ENCODE measurements at regions not wholly inside any gene's neighbourhood (a gene's known extent, or its start where the extent isn't known, plus 50 kb on each side); places are given as distances from the start of the nearest gene placed in this dataset.
A peak's percentile ranks its signal among the peaks of the same experiment; 100 is the strongest.
"Not testable (repeated sequence)": the region's sequence is repeated elsewhere in the genome, so short reads cannot be mapped to it uniquely, and the experiment has no call there.

DNA sequence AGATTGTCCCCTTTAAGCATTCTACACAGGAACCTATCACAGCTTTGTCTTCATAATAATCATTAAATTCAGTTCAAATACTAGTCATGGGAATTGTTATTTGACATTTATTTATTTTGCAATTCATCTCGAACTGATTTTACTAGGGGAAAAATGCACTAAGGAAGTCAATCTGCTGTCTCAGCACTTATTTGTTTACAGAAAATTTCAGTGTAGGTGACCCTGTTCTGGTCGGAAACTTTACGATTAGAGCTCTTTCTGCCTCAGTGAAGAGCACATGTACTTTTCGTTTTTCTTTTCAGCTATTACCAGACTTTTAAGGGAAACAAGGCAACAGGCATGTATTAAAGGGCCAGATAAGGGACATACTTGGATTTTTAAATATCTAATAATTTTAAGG, 1405.7 kb upstream of the ZEB2 start:
- no peak for DNase-seq

DNA sequence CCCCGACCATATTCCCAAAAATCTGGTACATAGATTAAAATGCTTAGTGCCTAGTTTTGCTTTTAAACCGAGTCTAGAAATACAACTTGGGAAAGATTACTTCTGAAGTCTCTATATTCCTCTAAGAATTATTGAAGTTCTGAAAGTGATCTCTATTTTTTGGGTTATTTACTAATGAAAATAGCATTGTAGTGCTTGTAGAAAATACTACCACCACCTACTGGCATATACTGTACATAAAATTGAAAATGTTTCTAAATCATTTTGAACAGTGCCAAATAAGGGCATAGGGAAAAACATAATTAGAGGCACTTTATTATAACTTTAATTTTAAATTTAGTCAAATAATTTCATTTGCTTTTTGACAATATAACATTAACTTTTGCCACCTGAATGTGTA, 1399.6 kb upstream of the ZEB2 start:
- no peak for DNase-seq

DNA sequence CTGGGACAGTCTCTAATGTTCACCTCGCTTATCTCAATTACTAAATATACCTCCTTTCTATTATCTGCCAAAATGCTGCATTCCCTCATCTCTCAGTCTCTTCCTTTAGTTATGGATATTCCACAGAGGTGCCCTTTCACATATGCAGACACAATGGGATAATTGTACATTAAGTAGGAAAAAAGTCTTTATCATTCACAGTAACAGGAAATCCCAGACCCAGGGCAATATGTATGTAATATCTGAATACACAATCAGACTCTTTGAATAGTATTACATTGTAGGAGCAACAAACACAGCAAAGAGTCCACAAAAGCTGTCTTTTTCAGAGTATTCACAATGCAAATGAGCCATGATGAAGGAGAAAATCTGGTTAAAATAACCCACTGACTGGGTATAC, 1399.0 kb upstream of the ZEB2 start:
- DNase-seq: no peak

GRCh38 chr2:145916799-145917198, 1396.9 kb upstream of the ZEB2 start:
- DNase-seq: no peak

DNA sequence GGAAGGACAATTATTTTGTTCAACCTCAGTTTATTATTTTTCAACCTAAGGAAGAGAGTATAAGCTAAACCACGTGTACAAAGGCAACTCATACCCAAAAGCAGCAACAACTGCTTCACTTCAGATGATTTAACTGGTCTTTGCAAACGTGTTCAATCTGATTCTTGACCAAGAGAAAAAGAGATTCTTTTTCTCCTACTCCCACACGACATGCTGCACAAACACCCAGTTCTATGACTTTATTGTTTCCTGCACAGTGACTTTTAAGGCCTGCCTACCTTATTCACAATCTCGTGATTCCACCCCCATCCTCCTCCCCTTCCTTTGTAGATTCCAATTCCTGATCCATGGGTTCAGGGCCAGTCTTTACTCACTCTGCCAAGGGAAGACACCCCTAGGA, 1394.8 kb upstream of the ZEB2 start:
- no peak for DNase-seq

DNA sequence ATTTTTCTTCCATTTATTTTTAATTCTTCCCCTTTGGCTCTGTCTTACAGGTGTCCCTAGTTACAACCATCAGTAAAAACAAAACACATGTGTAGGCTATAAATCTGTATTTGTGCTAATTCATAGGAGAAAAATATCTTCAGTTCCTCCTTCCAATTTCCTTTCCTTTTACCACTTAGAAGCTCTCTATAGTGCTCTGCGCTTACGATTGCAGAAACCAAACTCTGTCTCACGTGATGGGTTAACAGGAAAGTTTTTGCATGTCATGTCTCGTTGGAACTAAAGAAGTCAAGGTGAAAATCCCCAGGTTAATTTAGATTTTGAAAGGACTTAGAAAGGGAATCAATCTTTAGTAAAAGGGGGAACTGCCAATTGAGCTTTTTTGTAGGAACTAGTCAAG, 1390.5 kb upstream of the ZEB2 start:
- DNase-seq: no peak

- DNase-seq: no peak
These were observed 1389.8 kb upstream of the ZEB2 start for GRCh38 chr2:145909766-145910165.

GRCh38 chr2:145909175-145909755, 1389.3 kb upstream of the ZEB2 start:
- no peak for DNase-seq

DNA sequence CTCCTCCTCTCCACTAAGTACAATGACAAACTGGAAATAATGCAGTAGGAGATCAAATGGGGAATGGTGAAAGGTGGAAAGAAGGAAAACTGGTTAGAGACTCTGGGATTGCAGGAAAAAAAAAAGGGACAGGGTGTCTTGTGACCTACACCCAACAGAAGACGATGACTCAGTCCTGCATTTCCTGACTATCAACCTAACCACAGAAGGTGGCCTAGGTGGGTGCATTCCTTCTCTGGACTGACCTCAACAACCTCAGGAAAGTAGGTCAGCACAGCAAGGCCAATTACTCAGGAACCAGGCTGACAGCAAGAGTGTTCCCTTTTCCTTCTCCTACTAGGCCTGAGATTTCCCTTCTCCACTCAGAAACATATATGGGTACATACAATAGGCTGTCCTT, 1386.4 kb upstream of the ZEB2 start:
- DNase-seq: no peak

DNA sequence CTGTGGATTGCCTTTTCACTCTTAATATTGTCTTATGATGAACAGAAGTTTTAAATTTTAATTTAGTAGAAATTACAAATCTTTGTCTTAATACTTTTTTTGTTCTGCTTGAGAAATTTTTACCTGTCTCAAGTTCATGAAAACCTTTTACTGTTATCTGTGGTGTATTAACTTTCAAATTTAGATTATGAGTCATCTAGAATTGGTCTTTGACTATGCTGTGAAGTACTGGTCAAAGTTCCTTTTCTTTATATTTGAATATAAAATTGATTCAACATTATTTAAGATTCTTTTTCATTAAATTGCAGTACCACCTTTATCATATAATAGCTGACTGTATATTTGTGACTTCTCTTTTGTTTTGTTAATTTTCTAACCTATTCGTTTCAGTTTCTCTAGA, 1385.5 kb upstream of the ZEB2 start:
- no peak for DNase-seq

DNA sequence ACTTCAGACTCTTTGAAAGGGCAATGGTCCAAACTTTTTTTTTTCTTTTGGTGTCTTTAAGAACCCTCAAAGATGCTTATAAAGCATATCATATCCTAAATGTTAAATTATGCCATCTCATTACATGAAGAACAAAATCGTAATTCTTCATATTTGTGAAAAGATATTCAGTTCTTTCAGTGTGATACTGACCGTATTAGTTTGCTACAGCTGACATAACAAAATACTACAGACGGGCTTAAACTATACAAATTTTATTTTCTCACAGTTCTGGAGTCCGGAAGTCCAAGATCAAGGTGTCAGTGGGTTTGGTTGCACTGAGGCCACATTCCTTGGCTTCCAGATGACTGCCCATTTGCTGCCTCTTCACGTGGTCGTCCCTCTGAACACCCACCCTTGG, 1377.2 kb upstream of the ZEB2 start:
- DNase-seq: no peak

DNA sequence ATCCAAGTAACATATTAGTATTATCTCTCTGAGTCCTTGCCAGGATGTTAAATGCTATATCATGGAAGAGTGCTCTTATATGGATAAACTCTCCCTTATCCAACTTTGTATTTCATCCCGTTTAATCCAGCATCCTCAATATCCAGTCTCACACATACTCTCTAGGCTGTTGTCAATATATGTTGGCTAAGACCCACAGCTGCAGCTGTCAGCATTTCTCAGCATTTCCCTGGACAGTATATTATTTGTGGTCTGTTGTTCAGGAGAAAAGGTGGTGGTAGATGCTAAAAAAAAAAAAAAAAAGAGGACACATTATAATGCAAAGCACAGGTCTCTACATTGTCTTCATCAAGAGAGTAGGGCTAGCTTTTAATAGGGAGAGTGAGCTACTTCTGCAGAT, 1368.0 kb upstream of the ZEB2 start:
- no peak for DNase-seq

DNA sequence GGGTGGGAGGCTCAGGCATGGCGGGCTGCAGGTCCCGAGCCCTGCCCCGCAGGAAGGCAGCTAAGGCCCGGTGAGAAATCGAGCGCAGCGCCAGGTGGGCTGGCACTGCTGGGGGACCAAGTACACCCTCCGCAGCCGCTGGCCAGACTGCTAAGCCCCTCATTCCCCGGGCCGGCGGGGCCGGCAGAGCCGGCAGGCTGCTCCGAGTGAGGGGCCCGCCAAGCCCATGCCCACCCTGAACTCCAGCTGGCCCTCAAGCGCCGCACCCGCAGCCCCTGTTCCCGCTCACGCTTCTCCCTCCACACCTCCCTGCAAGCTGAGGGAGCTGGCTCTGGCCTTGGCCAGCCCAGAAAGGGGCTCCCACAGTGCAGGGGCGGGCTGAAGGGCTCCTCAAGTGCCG, 1361.1 kb upstream of the ZEB2 start:
- not testable (repeated sequence) for DNase-seq

DNA sequence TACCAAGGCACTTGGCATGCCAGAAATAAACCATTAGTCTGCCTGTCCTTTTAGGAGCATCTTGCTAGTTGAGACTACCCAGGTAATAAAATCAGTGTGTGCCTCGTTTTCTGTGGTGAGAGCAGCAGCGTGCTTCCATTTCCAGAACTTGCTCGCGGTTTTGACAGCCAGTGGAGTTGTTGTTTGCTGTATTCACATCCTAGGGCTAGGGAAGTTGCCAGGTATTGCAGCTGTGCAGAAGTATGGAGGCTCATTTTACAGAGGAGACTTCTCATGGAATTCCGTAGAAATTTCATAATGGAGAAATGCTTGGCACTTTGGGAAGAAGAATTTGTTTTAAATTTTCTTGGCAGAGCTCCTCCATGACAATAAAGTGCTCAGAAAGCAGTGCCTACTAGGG, 1355.1 kb upstream of the ZEB2 start:
- DNase-seq: no peak

DNA sequence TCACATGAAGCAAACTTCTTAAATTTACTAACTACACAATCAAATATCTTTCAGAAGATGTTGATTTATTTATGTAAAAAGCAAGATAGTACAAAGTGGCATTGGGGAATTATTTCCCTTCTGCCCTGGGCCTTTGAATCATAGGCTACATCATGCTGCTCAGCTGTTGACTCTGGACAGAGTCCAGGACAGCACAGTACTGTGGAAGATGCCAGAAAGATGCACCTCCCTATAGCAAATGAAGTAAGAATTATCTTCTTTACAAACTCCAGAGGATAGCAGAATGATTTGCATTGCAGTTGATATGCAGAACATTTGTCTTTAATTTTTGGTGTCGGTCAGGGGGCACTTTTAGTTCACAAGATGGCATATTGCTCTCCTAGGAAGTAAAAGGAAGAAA, 1354.5 kb upstream of the ZEB2 start:
- peak; percentile 16 for DNase-seq

DNA sequence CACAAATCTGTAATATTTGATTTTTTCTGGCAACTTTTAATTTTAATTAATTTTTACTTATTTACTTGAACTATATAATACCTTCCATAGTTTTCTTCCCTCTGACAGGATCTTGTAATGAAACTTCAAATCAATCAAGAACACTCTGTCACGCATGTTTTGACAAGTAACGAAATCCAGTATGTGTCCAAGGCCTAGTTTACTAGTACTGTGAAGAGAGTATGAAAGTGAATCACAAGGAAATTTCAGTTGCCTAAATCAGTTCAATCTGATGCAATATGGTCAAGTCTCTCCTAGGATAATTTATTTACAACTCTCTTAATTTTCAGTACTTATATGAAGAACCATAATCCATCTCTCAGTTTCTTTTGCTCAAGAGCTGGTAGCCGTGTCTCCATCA, 1344.6 kb upstream of the ZEB2 start:
- no peak for DNase-seq

- DNase-seq: no peak
These were observed 1342.0 kb upstream of the ZEB2 start for GRCh38 chr2:145861940-145862339.

DNA sequence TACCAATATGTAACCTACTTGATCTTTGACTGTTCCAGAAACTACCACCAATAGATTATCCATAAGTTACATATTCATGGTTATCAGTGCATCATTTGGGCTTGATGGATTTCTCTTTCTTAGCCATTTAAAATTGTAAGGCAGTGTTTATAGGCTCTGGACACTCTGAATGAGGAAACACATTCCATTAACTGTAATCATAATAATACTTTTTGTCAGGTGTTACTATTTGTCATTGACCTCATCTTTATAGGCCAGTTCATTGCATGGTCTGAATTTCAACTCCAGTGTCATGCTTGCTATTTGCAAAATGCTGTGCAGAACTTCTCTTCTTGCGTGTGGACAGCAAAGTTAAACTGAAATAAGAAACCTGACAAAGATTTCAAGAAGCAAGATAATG, 1340.2 kb upstream of the ZEB2 start:
- DNase-seq: no peak

DNA sequence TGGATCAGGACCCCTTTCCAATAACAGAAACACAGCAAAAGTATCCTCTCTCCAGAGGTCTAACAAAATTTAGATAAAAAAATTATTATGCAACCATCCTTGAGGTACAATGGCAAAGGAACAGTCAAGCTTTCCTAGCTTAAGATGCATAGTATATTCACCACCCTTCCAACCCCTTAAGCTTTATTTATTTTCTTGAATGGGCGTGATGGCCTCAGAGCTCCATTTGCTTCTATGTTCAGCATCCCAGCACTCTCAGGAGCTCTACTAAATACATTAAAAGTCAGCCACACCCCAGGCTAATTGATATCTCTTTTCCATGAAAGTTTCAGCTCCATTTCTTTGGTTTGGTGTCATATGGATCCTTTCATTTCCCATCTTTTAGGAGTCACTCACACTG, 1335.2 kb upstream of the ZEB2 start:
- DNase-seq: no peak

- DNase-seq: no peak
These were observed 1334.3 kb upstream of the ZEB2 start for GRCh38 chr2:145854039-145854755.

DNA sequence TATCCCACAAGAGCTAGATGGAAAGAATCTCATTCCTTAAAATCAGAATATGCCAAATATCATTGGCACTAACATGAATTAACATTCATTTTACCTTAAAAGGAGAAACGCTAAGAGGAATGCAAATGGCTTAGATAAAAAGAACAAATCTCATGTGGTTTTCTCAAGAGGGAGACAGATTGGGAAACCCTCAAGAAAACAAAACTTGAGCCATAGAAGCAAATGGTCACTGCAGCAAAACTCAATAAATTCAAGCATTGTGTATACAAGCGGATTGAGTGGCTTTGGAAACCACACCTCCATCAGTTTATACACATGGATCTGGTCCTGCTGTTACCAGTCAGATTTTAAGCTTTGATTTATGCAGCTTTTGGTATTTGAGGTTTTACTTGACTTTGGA, 1331.8 kb upstream of the ZEB2 start:
- DNase-seq: no peak

GRCh38 chr2:145849466-145849865, 1329.5 kb upstream of the ZEB2 start:
- DNase-seq: no peak

- no peak for DNase-seq
These were observed 1327.1 kb upstream of the ZEB2 start for GRCh38 chr2:145846982-145847381.

DNA sequence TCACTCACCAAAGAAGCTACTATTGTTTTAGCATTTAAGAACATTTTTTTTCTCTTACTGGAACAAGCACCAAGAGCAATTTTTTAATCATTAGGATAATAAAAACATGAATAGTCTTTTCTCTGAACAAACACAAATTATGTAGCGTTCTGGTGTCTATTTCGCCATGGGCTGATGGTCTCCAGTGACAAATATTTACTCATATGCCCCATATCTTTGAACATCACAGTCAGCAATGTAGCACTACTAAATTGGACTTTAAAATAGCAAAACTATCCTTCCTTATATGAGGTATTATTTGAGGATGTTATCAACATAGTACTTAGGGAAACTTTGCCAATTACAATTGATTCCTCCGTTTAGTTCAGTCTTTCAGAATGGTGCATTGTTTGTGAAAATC, 1326.0 kb upstream of the ZEB2 start:
- no peak for DNase-seq

DNA sequence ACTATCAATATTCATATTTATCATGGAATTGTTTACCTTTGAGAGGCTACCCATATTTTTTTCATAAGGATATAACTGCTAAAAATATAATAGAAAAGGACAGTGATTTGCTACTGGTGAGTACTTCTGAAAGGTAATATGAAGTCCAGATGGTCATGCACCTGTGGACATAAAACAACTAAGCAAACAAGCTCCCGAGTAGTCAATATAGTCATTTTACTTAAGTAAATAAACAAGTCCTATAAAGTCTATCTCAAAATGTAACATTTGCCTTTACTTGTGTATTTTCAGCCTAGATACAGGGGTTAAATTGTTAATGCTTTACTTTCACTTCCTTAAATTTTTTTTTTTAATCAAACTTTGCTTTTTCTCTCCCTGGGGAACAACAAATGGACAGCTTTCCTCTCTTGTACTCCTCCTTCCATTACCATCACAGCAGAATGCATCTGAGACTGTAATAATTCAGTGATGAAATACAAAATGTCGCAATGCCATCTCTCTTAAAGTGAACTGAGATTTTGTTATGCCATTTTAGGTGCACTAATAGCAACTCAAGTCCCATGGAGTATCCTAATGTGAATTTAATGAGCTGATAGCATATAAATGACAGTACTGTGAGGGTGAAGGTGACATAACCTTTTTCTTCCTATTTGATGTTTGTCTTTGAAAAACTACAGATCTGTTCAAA, 1325.4 kb upstream of the ZEB2 start:
- DNase-seq: no peak
